SH-SY5Y (cell line): ENCODE measurements at regions not wholly inside any gene's neighbourhood (a gene's known extent, or its start where the extent isn't known, plus 50 kb on each side); places are given as distances from the start of the nearest gene placed in this dataset.

ENCODE experiments used
- GATA2 ChIP-seq: IDR thresholded peaks from 2 replicates; pipeline ENCODE4 v1.6.1; 2011; ENCODE audit warnings: mild to moderate bottlenecking, low read depth, low read length
- GATA3 ChIP-seq: IDR thresholded peaks from 2 replicates; pipeline ENCODE4 v1.6.1; 2011; ENCODE audit warnings: low read depth, mild to moderate bottlenecking, low read length, moderate library complexity

DNA sequence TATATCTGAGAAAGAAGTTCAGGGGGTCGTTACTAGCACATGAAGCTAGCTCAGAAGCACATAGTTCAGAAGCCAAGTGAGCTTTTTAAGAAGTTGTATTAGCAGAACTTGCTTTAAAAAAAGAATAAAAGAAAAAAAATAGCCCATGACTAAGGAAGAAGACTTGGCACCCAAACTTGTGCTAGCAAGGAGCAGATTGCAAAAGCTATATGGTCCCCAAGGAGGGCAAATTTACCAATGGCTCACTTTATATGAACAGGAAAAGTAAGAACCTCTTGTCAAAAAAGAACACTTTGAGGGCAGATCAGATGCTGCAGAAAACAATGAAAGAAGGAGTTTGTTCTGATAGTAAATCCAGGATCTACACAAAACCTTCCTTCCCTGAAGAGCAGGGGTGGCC is 486.5 kb upstream of the ACVR2A start:
- no peak for TF ChIP-seq GATA3
- TF ChIP-seq GATA2: no peak
